PFSK-1 (cell line): ENCODE measurements at regions not wholly inside any gene's neighbourhood (a gene's known extent, or its start where the extent isn't known, plus 50 kb on each side); places are given as distances from the start of the nearest gene placed in this dataset.

ENCODE experiments used
- FOXP2 ChIP-seq: optimal IDR thresholded peaks from 2 replicates; pipeline ENCODE3; 2011; ENCODE audit warnings: borderline replicate concordance, control low read depth, inconsistent platforms; ENCODE audit not compliant: insufficient read depth; ENCODE audit errors: extremely low read length, extremely low read depth
- POLR2AphosphoS5 ChIP-seq: IDR thresholded peaks from 2 replicates; pipeline ENCODE4 v1.6.1; 2012; ENCODE audit warnings: low read depth, mild to moderate bottlenecking, control low read depth, low read length, moderate library complexity
- REST ChIP-seq, 2 experiments: IDR thresholded peaks; 2 replicates each; pipeline versions ENCODE4 v1.6.1 to v1.8.0; 2011 to 2012; ENCODE audit warnings: low read depth in 2 of 2, low read length in 2 of 2, control low read depth in 1 of 2, inconsistent platforms in 1 of 2, mild to moderate bottlenecking in 1 of 2, moderate library complexity in 1 of 2; ENCODE audit not compliant: insufficient read depth in 1 of 2
- SIN3A ChIP-seq: IDR thresholded peaks from 2 replicates; pipeline ENCODE4 v1.6.1; 2012; ENCODE audit warnings: mild to moderate bottlenecking, low read length, moderate library complexity, borderline replicate concordance; ENCODE audit not compliant: insufficient read depth
- TAF1 ChIP-seq: IDR thresholded peaks from 2 replicates; pipeline ENCODE4 v1.6.1; 2012; ENCODE audit warnings: low read length, control low read depth, borderline replicate concordance; ENCODE audit not compliant: insufficient read depth

DNA sequence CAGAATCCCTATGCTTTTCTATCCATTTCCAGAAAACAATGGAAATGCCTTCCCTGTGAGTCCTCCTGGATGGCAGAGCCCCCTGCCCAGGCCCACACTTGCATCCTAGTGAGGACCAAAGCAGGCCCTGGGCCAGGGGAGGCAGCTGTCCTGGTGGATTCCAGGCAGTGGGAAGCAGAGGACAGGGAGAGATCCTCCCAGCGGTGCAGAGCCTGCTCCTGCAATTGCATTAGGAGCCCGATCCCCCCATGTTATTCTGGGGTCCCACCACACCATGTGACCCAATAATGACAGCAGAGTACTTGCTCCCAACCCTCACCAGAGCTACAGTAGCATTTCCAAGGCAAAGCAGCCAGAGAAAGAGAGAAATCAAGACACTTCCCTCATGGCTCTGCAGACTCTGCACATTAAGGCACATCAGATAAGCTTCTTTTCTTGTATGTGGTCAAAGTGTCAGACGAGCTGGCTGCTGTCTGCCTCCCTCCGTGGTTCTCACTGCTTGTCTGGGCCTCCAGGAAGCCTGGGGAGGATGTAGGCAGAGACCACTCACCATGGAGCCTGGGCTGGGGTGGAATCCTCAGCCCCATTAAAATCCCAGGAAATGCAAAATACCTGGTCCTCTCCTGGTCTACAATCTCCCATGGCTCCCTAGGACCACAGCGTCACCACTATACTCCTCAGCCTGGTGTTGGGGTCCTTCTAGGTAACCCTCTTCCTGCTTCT lies 54.9 kb upstream of the RUNX3 start:
- TF ChIP-seq FOXP2 (no peak), TAF1 (no peak), SIN3A (no peak), REST (IDR thresholded peaks at IDR 0.05; ENCODE audit: insufficient read depth in 1 of 2, low read depth in 2 of 2, low read length in 2 of 2) (no peak)

DNA sequence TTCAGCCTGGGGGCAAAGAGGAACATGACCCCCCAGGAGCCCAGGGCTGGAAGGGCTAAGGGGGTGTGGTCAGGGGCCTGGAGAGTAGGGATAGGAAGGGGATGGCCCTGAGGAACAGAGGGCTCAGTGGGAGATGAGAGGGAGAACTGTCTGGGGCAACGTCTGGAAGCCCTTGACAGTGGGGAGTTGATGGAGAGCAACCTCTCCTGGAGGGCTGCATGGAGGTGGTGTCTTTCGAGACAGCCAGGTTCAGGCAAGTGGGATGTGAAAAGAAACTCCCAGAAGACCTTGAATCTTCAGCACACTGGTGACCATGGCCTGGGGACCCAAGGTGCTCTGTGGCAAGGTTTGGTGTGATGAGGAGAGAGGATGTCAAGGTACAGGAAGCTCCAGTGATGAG lies 54.2 kb upstream of the RUNX3 start:
- TF ChIP-seq POLR2AphosphoS5, result no peak
- no peak for TF ChIP-seq SIN3A
- TF ChIP-seq FOXP2, result no peak
- TF ChIP-seq REST (IDR thresholded peaks at IDR 0.05; ENCODE audit: insufficient read depth in 1 of 2, low read depth in 2 of 2, low read length in 2 of 2), result no peak
- no peak for TF ChIP-seq TAF1

GRCh38 chr1:24983006-24983680 lies 53.1 kb upstream of the RUNX3 start:
- no peak for TF ChIP-seq TAF1
- peak in 1 of 2 experiments; percentile 52; a peak in 1 of 4 replicates for TF ChIP-seq REST (IDR thresholded peaks at IDR 0.05; ENCODE audit: insufficient read depth in 1 of 2, low read depth in 2 of 2, low read length in 2 of 2)

- no peak for TF ChIP-seq SIN3A
- no peak for TF ChIP-seq REST (IDR thresholded peaks at IDR 0.05; ENCODE audit: insufficient read depth in 1 of 2, low read depth in 2 of 2, low read length in 2 of 2)
- no peak for TF ChIP-seq POLR2AphosphoS5
- TF ChIP-seq TAF1, result no peak
- TF ChIP-seq FOXP2, result no peak
These were observed 51.5 kb upstream of the RUNX3 start for GRCh38 chr1:24981631-24982005.
